Fibroblast of lung (primary cell): ENCODE measurements at regions not wholly inside any gene's neighbourhood (a gene's known extent, or its start where the extent isn't known, plus 50 kb on each side); places are given as distances from the start of the nearest gene placed in this dataset.

Experiments used
- CTCF ChIP-seq, 2 donors: IDR thresholded peaks in 1 of 2; conservative IDR thresholded peaks in 1 of 2; 1 replicate in 1 of 2; 2 replicates in 1 of 2; pipeline ENCODE4 v1.5.1; 2011 to 2012; ENCODE audit warnings: low read length in 2 of 2, control low read depth in 1 of 2, inconsistent platforms in 1 of 2, low read depth in 1 of 2, mild to moderate bottlenecking in 1 of 2
- EZH2 ChIP-seq: IDR thresholded peaks from 2 replicates; pipeline ENCODE4 v1.5.1; 2012; ENCODE audit warnings: low read length, control low read depth, mild to moderate bottlenecking; ENCODE audit errors: missing control alignments

- TF ChIP-seq CTCF (conservative IDR thresholded peaks at IDR 0.05 in 1 of 2, IDR thresholded peaks at IDR 0.05 in 1 of 2; ENCODE audit: low read depth in 1 of 2, low read length in 2 of 2), result no peak
- TF ChIP-seq EZH2, result no peak
Observed at GRCh38 chr21:16978309-16978895, 534.4 kb upstream of the CXADR start.
